Keratinocyte (primary cell): ENCODE measurements at regions not wholly inside any gene's neighbourhood (a gene's known extent, or its start where the extent isn't known, plus 50 kb on each side); places are given as distances from the start of the nearest gene placed in this dataset.

Experiments used
- DNase-seq: peaks from one replicate; pipeline ENCODE4 v3.0.0-alpha.2; 2011; ENCODE audit warnings: low read depth, missing footprints, low spot score
- FAIRE-seq: peaks from 2 replicates; lab custom pipeline; 2011; peaks lifted over from hg19 to GRCh38; lab: Jason Lieb, UNC
- H2AFZ ChIP-seq: 2 replicates; pipeline ENCODE4 v1.6.0; 2012; ENCODE audit warnings: low read length, control low read depth, inconsistent platforms; ENCODE audit not compliant: control insufficient read depth
- H3K27ac ChIP-seq: 2 replicates; pipeline ENCODE4 v1.5.1; 2011; ENCODE audit warnings: low read length; ENCODE audit not compliant: control insufficient read depth, insufficient read depth
- H3K27me3 ChIP-seq: 3 replicates; pipeline ENCODE4 v1.6.0; 2011; ENCODE audit warnings: low read length; ENCODE audit not compliant: control insufficient read depth, insufficient read depth; ENCODE audit errors: extremely low read depth
- H3K36me3 ChIP-seq, 2 experiments: 2 replicates in 1 of 2; 3 replicates in 1 of 2; pipeline ENCODE4 v1.5.1; 2011; ENCODE audit warnings: low read length in 2 of 2, mild to moderate bottlenecking in 1 of 2; ENCODE audit not compliant: control insufficient read depth in 2 of 2, insufficient read depth in 2 of 2; ENCODE audit errors: extremely low read depth in 1 of 2
- H3K4me1 ChIP-seq: 3 replicates; pipeline ENCODE4 v1.5.1; 2011; ENCODE audit warnings: low read length; ENCODE audit not compliant: control insufficient read depth, insufficient read depth; ENCODE audit errors: extremely low read depth
- H3K4me2 ChIP-seq: 3 replicates; pipeline ENCODE4 v1.6.0; 2011; ENCODE audit warnings: low read depth, low read length; ENCODE audit not compliant: control insufficient read depth, insufficient read depth; ENCODE audit errors: extremely low read depth
- H3K4me3 ChIP-seq, 3 experiments: fragments of 200-600 bp in 1 of 3; sonication (generic) in 1 of 3; 2 replicates in 2 of 3; 3 replicates in 1 of 3; pipeline ENCODE4 v1.5.1; 2011 to 2016; ENCODE audit warnings: low read length in 3 of 3, mild to moderate bottlenecking in 3 of 3, control low read depth in 2 of 3, inconsistent platforms in 1 of 3, low read depth in 1 of 3, mixed read lengths in 1 of 3, mixed run types in 1 of 3, moderate library complexity in 1 of 3; ENCODE audit not compliant: control insufficient read depth in 2 of 3, insufficient read depth in 2 of 3; ENCODE audit errors: extremely low read depth in 1 of 3
- H3K79me2 ChIP-seq: 2 replicates; pipeline ENCODE4 v1.6.0; 2012; ENCODE audit warnings: low read length; ENCODE audit not compliant: control insufficient read depth, insufficient read depth
- H3K9ac ChIP-seq: 3 replicates; pipeline ENCODE4 v1.6.0; 2011; ENCODE audit warnings: low read length; ENCODE audit not compliant: control insufficient read depth, insufficient read depth; ENCODE audit errors: extremely low read depth
- H3K9me1 ChIP-seq: 3 replicates; pipeline ENCODE4 v1.6.0; 2011; ENCODE audit warnings: low read length; ENCODE audit not compliant: control insufficient read depth, insufficient read depth; ENCODE audit errors: extremely low read depth
- H3K9me3 ChIP-seq: 2 replicates; pipeline ENCODE4 v1.5.1; 2012; ENCODE audit warnings: low read depth, low read length; ENCODE audit not compliant: control insufficient read depth
- H4K20me1 ChIP-seq: 3 replicates; pipeline ENCODE4 v1.6.0; 2011; ENCODE audit warnings: low read length; ENCODE audit not compliant: control insufficient read depth, insufficient read depth; ENCODE audit errors: extremely low read depth
- EZH2 ChIP-seq: IDR thresholded peaks from one replicate; pipeline ENCODE4 v1.6.1; 2012; ENCODE audit warnings: inconsistent platforms, mild to moderate bottlenecking, low read length, moderate library complexity
- dilution Hi-C: fragments of 300-500 bp; cut with MboI; formaldehyde crosslinking; loops from one replicate; pipeline ENCODE4 v1.7.0; 2020; ENCODE audit warnings: low sequenced_read_pairs; ENCODE audit not compliant: extremely low pct_ligation_motif_present
- TF ChIP-seq, protein P1 (sequence below), 3 experiments: IDR thresholded peaks in 1 of 3; conservative IDR thresholded peaks in 1 of 3; optimal IDR thresholded peaks in 1 of 3; 2 replicates in 2 of 3; 3 replicates in 1 of 3; pipeline versions ENCODE3 to v1.5.1; 2011; ENCODE audit warnings: low read length in 3 of 3, mild to moderate bottlenecking in 3 of 3, moderate library complexity in 2 of 3, control low read depth in 1 of 3, inconsistent platforms in 1 of 3; ENCODE audit not compliant: insufficient read depth in 2 of 3; ENCODE audit errors: extremely low read depth in 1 of 3

DNA sequence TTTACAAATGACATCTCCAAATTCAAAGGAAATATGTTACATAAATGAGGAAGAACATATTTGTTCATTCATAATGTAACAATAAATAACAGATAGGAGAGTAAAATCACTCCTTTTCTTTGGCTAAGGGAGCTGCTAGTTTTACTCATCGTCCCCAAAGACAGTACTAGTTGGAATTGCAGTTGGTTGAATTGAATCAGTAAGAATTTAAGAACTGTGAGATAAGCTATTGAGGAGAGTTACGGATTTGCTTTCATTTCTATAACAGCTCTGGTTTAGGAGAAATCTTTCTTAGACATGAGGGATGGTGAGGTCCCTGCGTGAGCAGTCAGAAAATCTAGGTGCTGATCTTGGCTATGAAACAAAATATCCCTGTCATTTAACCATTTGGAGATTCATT, 402.8 kb downstream of the AEBP2 start:
- Histone ChIP-seq H3K9me1 (no peaks in the 10 kb centered on the region), H3K4me3 (no peak overlapping the region), H3K4me2 (no peak overlapping the region), H4K20me1 (no peaks in the 10 kb centered on the region), H3K27me3 (no peaks in the 10 kb centered on the region), H3K79me2 (no peaks in the 10 kb centered on the region), H3K9me3 (no peaks in the 10 kb centered on the region), H3K4me1 (no peaks in the 10 kb centered on the region), H2AFZ (no peak overlapping the region), H3K36me3 (no peaks in the 10 kb centered on the region), H3K9ac (no peak overlapping the region), H3K27ac (no peak overlapping the region)
- no peak for DNase-seq
- dilution Hi-C loops, result no loop called here
- TF ChIP-seq, protein P1, sequence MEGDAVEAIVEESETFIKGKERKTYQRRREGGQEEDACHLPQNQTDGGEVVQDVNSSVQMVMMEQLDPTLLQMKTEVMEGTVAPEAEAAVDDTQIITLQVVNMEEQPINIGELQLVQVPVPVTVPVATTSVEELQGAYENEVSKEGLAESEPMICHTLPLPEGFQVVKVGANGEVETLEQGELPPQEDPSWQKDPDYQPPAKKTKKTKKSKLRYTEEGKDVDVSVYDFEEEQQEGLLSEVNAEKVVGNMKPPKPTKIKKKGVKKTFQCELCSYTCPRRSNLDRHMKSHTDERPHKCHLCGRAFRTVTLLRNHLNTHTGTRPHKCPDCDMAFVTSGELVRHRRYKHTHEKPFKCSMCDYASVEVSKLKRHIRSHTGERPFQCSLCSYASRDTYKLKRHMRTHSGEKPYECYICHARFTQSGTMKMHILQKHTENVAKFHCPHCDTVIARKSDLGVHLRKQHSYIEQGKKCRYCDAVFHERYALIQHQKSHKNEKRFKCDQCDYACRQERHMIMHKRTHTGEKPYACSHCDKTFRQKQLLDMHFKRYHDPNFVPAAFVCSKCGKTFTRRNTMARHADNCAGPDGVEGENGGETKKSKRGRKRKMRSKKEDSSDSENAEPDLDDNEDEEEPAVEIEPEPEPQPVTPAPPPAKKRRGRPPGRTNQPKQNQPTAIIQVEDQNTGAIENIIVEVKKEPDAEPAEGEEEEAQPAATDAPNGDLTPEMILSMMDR (optimal IDR thresholded peaks at IDR 0.05 in 1 of 3, IDR thresholded peaks at IDR 0.05 in 1 of 3, conservative IDR thresholded peaks at IDR 0.05 in 1 of 3; ENCODE audit: extremely low read depth in 1 of 3, insufficient read depth in 2 of 3, low read length in 3 of 3), result no peak
- no peak for TF ChIP-seq EZH2
- FAIRE-seq, result no peak

DNA sequence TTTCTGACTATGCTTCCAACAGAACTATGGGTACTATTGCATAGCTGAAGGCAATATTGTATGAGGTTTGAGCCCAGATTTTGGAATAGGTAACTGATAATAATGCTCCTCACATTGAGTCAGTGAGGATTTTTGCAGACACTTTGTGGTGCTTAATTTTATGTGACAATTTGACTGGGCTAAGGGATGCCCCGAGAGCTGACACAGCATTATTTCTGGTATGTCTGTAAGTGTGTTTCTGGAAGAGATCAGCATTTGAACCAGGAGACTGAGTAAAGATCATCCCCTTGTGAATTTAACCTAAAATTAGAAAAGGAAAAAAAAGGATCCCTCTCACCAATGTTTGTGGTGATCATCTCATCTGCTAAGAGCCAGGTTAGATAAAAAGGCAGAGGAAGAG, 404.9 kb downstream of the AEBP2 start:
- no peaks in the 10 kb centered on the region for H3K9me1 ChIP-seq
- no peaks in the 10 kb centered on the region for H3K27me3 ChIP-seq
- TF ChIP-seq, protein P1 (optimal IDR thresholded peaks at IDR 0.05 in 1 of 3, IDR thresholded peaks at IDR 0.05 in 1 of 3, conservative IDR thresholded peaks at IDR 0.05 in 1 of 3; ENCODE audit: extremely low read depth in 1 of 3, insufficient read depth in 2 of 3, low read length in 3 of 3), result no peak
- TF ChIP-seq EZH2, result no peak
- H3K4me2 ChIP-seq, result no peak overlapping the region
- no peak overlapping the region for H2AFZ ChIP-seq
- dilution Hi-C loops, result no loop called here
- H3K4me1 ChIP-seq, result no peaks in the 10 kb centered on the region
- no peak overlapping the region for H3K9ac ChIP-seq
- H3K27ac ChIP-seq, result no peak overlapping the region
- no peak for DNase-seq
- no peaks in the 10 kb centered on the region for H3K9me3 ChIP-seq
- no peaks in the 10 kb centered on the region for H3K36me3 ChIP-seq
- FAIRE-seq, result no peak
- no peak overlapping the region for H3K4me3 ChIP-seq
- no peaks in the 10 kb centered on the region for H4K20me1 ChIP-seq
- no peaks in the 10 kb centered on the region for H3K79me2 ChIP-seq
